Keratinocyte (primary cell): ENCODE measurements at regions not wholly inside any gene's neighbourhood (a gene's known extent, or its start where the extent isn't known, plus 50 kb on each side); places are given as distances from the start of the nearest gene placed in this dataset.

Experiments
- CTCF ChIP-seq, 3 experiments: IDR thresholded peaks in 1 of 3; conservative IDR thresholded peaks in 1 of 3; optimal IDR thresholded peaks in 1 of 3; 2 replicates in 2 of 3; 3 replicates in 1 of 3; pipeline versions ENCODE3 to v1.5.1; 2011; ENCODE audit warnings: low read length in 3 of 3, mild to moderate bottlenecking in 3 of 3, moderate library complexity in 2 of 3, control low read depth in 1 of 3, inconsistent platforms in 1 of 3; ENCODE audit not compliant: insufficient read depth in 2 of 3; ENCODE audit errors: extremely low read depth in 1 of 3
- EZH2 ChIP-seq: IDR thresholded peaks from one replicate; pipeline ENCODE4 v1.6.1; 2012; ENCODE audit warnings: inconsistent platforms, mild to moderate bottlenecking, low read length, moderate library complexity

- no peak for TF ChIP-seq EZH2
- no peak for TF ChIP-seq CTCF (optimal IDR thresholded peaks at IDR 0.05 in 1 of 3, IDR thresholded peaks at IDR 0.05 in 1 of 3, conservative IDR thresholded peaks at IDR 0.05 in 1 of 3; ENCODE audit: extremely low read depth in 1 of 3, insufficient read depth in 2 of 3, low read length in 3 of 3)
These were observed 87.2 kb upstream of the ELMO1 start for GRCh38 chr7:37535841-37536240.
